GM12891 (cell line): ENCODE measurements at regions not wholly inside any gene's neighbourhood (a gene's known extent, or its start where the extent isn't known, plus 50 kb on each side); places are given as distances from the start of the nearest gene placed in this dataset.

ENCODE experiments used
- POLR2A ChIP-seq: IDR thresholded peaks from 2 replicates; pipeline ENCODE4 v1.6.1; 2011; ENCODE audit warnings: low read depth, low read length, control low read depth
- TAF1 ChIP-seq: IDR thresholded peaks from 2 replicates; pipeline ENCODE4 v1.6.1; 2011; ENCODE audit warnings: low read depth, low read length, control low read depth

DNA sequence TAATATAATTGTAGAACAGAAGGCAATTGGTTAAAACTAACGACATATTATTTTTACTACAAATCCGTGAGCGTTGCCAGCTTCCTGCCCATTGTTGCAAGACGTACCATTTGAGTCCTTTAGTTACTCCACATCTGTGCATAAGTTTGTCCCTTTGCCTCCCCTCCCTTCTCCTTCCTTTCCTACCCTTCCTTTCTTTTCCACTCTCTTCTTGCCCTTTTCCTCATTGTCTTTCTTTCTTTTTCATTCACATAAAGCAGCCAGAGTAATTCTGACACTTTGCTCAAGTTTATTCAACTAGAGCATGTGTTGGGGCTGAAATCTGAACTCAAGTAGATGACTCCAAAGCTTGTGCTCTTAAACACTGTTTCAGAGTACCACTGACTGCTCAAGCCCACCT, 239.1 kb downstream of the FOXG1 start:
- TF ChIP-seq POLR2A: no peak
- TF ChIP-seq TAF1: no peak
